ENCODE measurements at regions not wholly inside any gene's neighbourhood (a gene's known extent, or its start where the extent isn't known, plus 50 kb on each side); places are given as distances from the start of the nearest gene placed in this dataset.

GRCh38 chr9:117552811-117553210, 138.0 kb upstream of the ASTN2 start:
- DNase-seq (ENCODE audit: missing footprints): no peak
- intact Hi-C loops (cut with DNase I): no loop called here
- no peak for ATAC-seq

GRCh38 chr9:117551171-117551570, 136.3 kb upstream of the ASTN2 start:
- DNase-seq (ENCODE audit: missing footprints) (no peak), ATAC-seq (no peak)
- intact Hi-C loops (cut with DNase I): no loop called here

GRCh38 chr9:117549444-117549843, 134.6 kb upstream of the ASTN2 start:
- no peak for DNase-seq (ENCODE audit: missing footprints)
- intact Hi-C loops (cut with DNase I): no loop called here
- no peak for ATAC-seq

GRCh38 chr9:117548556-117548955, 133.7 kb upstream of the ASTN2 start:
- ATAC-seq (no peak), DNase-seq (ENCODE audit: missing footprints) (no peak)
- intact Hi-C loops (cut with DNase I): no loop called here

- intact Hi-C loops (cut with DNase I): no loop called here
Observed at GRCh38 chr9:117547904-117548303, 133.0 kb upstream of the ASTN2 start.

GRCh38 chr9:117546894-117547678, 132.2 kb upstream of the ASTN2 start:
- intact Hi-C loops (cut with DNase I): no loop called here
- DNase-seq (ENCODE audit: missing footprints) (no peak), ATAC-seq (no peak)

More at GRCh38 chr9:117547904-117548303, 133.0 kb upstream of the ASTN2 start:
- no peak for DNase-seq (ENCODE audit: missing footprints)
- ATAC-seq: no peak

- intact Hi-C loops (cut with DNase I): no loop called here
- ATAC-seq (no peak), DNase-seq (ENCODE audit: missing footprints) (no peak)
Observed at GRCh38 chr9:117545846-117546245, 131.0 kb upstream of the ASTN2 start.

- intact Hi-C loops (cut with DNase I): no loop called here
- ATAC-seq (no peak), DNase-seq (ENCODE audit: missing footprints) (no peak)
Observed at GRCh38 chr9:117543089-117543488, 128.2 kb upstream of the ASTN2 start.

- intact Hi-C loops (cut with DNase I): no loop called here
- ATAC-seq (no peak), DNase-seq (ENCODE audit: missing footprints) (no peak)
Observed at GRCh38 chr9:117542021-117542420, 127.2 kb upstream of the ASTN2 start.

- intact Hi-C loops (cut with DNase I): no loop called here
- DNase-seq (ENCODE audit: missing footprints): no peak
- ATAC-seq: no peak
Observed at GRCh38 chr9:117541181-117541580, 126.3 kb upstream of the ASTN2 start.

GRCh38 chr9:117535973-117536372, 121.1 kb upstream of the ASTN2 start:
- ATAC-seq (no peak), DNase-seq (ENCODE audit: missing footprints) (no peak)
- intact Hi-C loops (cut with DNase I): no loop called here

- intact Hi-C loops (cut with DNase I): no loop called here
- no peak for ATAC-seq
Observed at GRCh38 chr9:117535434-117535833, 120.6 kb upstream of the ASTN2 start.

GRCh38 chr9:117528225-117528624, 113.4 kb upstream of the ASTN2 start:
- DNase-seq (ENCODE audit: missing footprints) (no peak), ATAC-seq (no peak)
- intact Hi-C loops (cut with DNase I): no loop called here

More at GRCh38 chr9:117535434-117535833, 120.6 kb upstream of the ASTN2 start:
- no peak for DNase-seq (ENCODE audit: missing footprints)

GRCh38 chr9:117526674-117527073, 111.8 kb upstream of the ASTN2 start:
- intact Hi-C loops (cut with DNase I): no loop called here
- ATAC-seq (no peak), DNase-seq (ENCODE audit: missing footprints) (no peak)

GRCh38 chr9:117523531-117524153, 108.8 kb upstream of the ASTN2 start:
- ATAC-seq (no peak), DNase-seq (ENCODE audit: missing footprints) (no peak)
- intact Hi-C loops (cut with DNase I): no loop called here

- no peak for DNase-seq (ENCODE audit: missing footprints)
- intact Hi-C loops (cut with DNase I): no loop called here
- no peak for ATAC-seq
Observed at GRCh38 chr9:117521293-117521692, 106.4 kb upstream of the ASTN2 start.

- intact Hi-C loops (cut with DNase I): no loop called here
- no peak for DNase-seq (ENCODE audit: missing footprints)
- ATAC-seq: no peak
Observed at GRCh38 chr9:117516676-117517632, 102.1 kb upstream of the ASTN2 start.

GRCh38 chr9:117511852-117512481, 97.1 kb upstream of the ASTN2 start:
- intact Hi-C loops (cut with DNase I): no loop called here
- no peak for ATAC-seq
- no peak for DNase-seq (ENCODE audit: missing footprints)

GRCh38 chr9:117496307-117496706, 81.5 kb upstream of the ASTN2 start:
- DNase-seq (ENCODE audit: missing footprints) (no peak), ATAC-seq (no peak)
- intact Hi-C loops (cut with DNase I): no loop called here
